ENCODE measurements at regions not wholly inside any gene's neighbourhood (a gene's known extent, or its start where the extent isn't known, plus 50 kb on each side); places are given as distances from the start of the nearest gene placed in this dataset.

- no peak for DNase-seq
Observed at GRCh38 chr1:88036345-88037014, 647.6 kb upstream of the PKN2 start.

GRCh38 chr1:88039240-88039639 is 644.8 kb upstream of the PKN2 start:
- no peak for DNase-seq

GRCh38 chr1:88043834-88044233 is 640.2 kb upstream of the PKN2 start:
- DNase-seq = no peak

GRCh38 chr1:88052167-88052566 is 631.9 kb upstream of the PKN2 start:
- no peak for DNase-seq

- no peak for DNase-seq
Observed at GRCh38 chr1:88053065-88053464, 631.0 kb upstream of the PKN2 start.

- no peak for DNase-seq
Observed at GRCh38 chr1:88056881-88057280, 627.2 kb upstream of the PKN2 start.

GRCh38 chr1:88058205-88058604 is 625.9 kb upstream of the PKN2 start:
- DNase-seq = no peak

- no peak for DNase-seq
Observed at GRCh38 chr1:88060112-88060673, 623.9 kb upstream of the PKN2 start.

GRCh38 chr1:88060750-88061491 is 623.2 kb upstream of the PKN2 start:
- DNase-seq = no peak

- no peak for DNase-seq
Observed at GRCh38 chr1:88061492-88062177, 622.4 kb upstream of the PKN2 start.

GRCh38 chr1:88062650-88063153 is 621.4 kb upstream of the PKN2 start:
- DNase-seq = no peak

- DNase-seq = no peak
Observed at GRCh38 chr1:88063605-88064004, 620.5 kb upstream of the PKN2 start.

- DNase-seq = no peak
Observed at GRCh38 chr1:88068407-88068960, 615.6 kb upstream of the PKN2 start.

- DNase-seq = no peak
Observed at GRCh38 chr1:88070956-88071355, 613.1 kb upstream of the PKN2 start.

GRCh38 chr1:88074661-88075060 is 609.4 kb upstream of the PKN2 start:
- no peak for DNase-seq

- DNase-seq = no peak
Observed at GRCh38 chr1:88075813-88076212, 608.3 kb upstream of the PKN2 start.

- DNase-seq = no peak
Observed at GRCh38 chr1:88079036-88079435, 605.0 kb upstream of the PKN2 start.

GRCh38 chr1:88080875-88081274 is 603.2 kb upstream of the PKN2 start:
- DNase-seq = no peak

- DNase-seq = no peak
Observed at GRCh38 chr1:88088481-88088880, 595.6 kb upstream of the PKN2 start.

GRCh38 chr1:88089961-88090360 is 594.1 kb upstream of the PKN2 start:
- DNase-seq = no peak

- DNase-seq = no peak
Observed at GRCh38 chr1:88098881-88099280, 585.2 kb upstream of the PKN2 start.

- no peak for DNase-seq
Observed at GRCh38 chr1:88101041-88101440, 583.0 kb upstream of the PKN2 start.

GRCh38 chr1:88104236-88104635 is 579.8 kb upstream of the PKN2 start:
- DNase-seq = no peak

Data from stimulated activated CD4-positive, alpha-beta T cell treated with anti-CD3 and anti-CD28 coated beads, Interleukin-4, amount 100 ng/mL, for 24 hours (primary cell).